GM23248 (cell line): ENCODE measurements at regions not wholly inside any gene's neighbourhood (a gene's known extent, or its start where the extent isn't known, plus 50 kb on each side); places are given as distances from the start of the nearest gene placed in this dataset.
"Not testable (repeated sequence)": the region's sequence is repeated elsewhere in the genome, so short reads cannot be mapped to it uniquely, and the experiment has no call there.

ENCODE experiments used
- DNase-seq: peaks from one replicate; pipeline ENCODE4 v3.0.0-alpha.2; 2015
- H2AFZ ChIP-seq: fragments of 200-600 bp; sonication (generic); 2 replicates; pipeline ENCODE4 v1.6.1; 2016; ENCODE audit warnings: antibody characterized with exemption
- H3F3A ChIP-seq: fragments of 200-600 bp; sonication (generic); 2 replicates; pipeline ENCODE4 v1.6.1; 2016; ENCODE audit warnings: mild to moderate bottlenecking, antibody characterized with exemption, mixed run types; ENCODE audit not compliant: insufficient read depth
- H3K27ac ChIP-seq: fragments of 200-600 bp; sonication (generic); 2 replicates; pipeline ENCODE4 v1.5.1; 2016; ENCODE audit warnings: mild to moderate bottlenecking
- H3K27me3 ChIP-seq: fragments of 200-600 bp; sonication (generic); replicated peaks from 2 replicates; pipeline ENCODE4 v1.6.1; 2016; ENCODE audit warnings: mild to moderate bottlenecking; ENCODE audit not compliant: insufficient read depth
- H3K36me3 ChIP-seq: fragments of 200-600 bp; sonication (generic); 2 replicates; pipeline ENCODE4 v1.6.1; 2016; ENCODE audit warnings: low read depth, mild to moderate bottlenecking
- H3K4me1 ChIP-seq: fragments of 200-600 bp; sonication (generic); 2 replicates; pipeline ENCODE4 v1.6.1; 2016; ENCODE audit warnings: mild to moderate bottlenecking; ENCODE audit not compliant: insufficient read depth
- H3K4me2 ChIP-seq: fragments of 200-600 bp; sonication (generic); one replicate; pipeline ENCODE4 v1.6.1; 2016; ENCODE audit warnings: mild to moderate bottlenecking; ENCODE audit not compliant: unreplicated experiment
- H3K4me3 ChIP-seq: fragments of 200-600 bp; sonication (generic); 2 replicates; pipeline ENCODE4 v1.5.1; 2016; ENCODE audit warnings: mild to moderate bottlenecking
- H3K79me2 ChIP-seq: fragments of 200-600 bp; sonication (generic); 2 replicates; pipeline ENCODE4 v1.6.1; 2016; ENCODE audit warnings: mild to moderate bottlenecking; ENCODE audit not compliant: insufficient read depth
- H3K9ac ChIP-seq: fragments of 200-600 bp; sonication (generic); 2 replicates; pipeline ENCODE4 v1.6.1; 2016; ENCODE audit warnings: mild to moderate bottlenecking
- H3K9me2 ChIP-seq: fragments of 200-600 bp; sonication (generic); 2 replicates; pipeline ENCODE4 v1.6.1; 2016; ENCODE audit warnings: mixed run types, mild to moderate bottlenecking, moderate library complexity; ENCODE audit not compliant: insufficient read depth
- H3K9me3 ChIP-seq: fragments of 200-600 bp; sonication (generic); one replicate; pipeline ENCODE4 v1.6.1; 2017; ENCODE audit warnings: low read depth
- H4K20me1 ChIP-seq: fragments of 200-600 bp; sonication (generic); 2 replicates; pipeline ENCODE4 v1.6.0; 2016; ENCODE audit not compliant: insufficient read depth
- EZH2 ChIP-seq: fragments of 200-600 bp; sonication (generic); IDR thresholded peaks from 2 replicates; pipeline ENCODE4 v1.6.1; 2018; ENCODE audit warnings: antibody characterized with exemption, mild to moderate bottlenecking; ENCODE audit not compliant: insufficient read depth, poor library complexity, severe bottlenecking
- EZH2phosphoT487 ChIP-seq: fragments of 200-600 bp; sonication (generic); IDR thresholded peaks from 2 replicates; pipeline ENCODE4 v1.6.1; 2018; ENCODE audit warnings: antibody characterized with exemption, moderate library complexity, mild to moderate bottlenecking, low read depth; ENCODE audit not compliant: insufficient read depth
- WGBS, 2 experiments: methylation state at CpG; one replicate each; pipeline ENCODE4 v1.1.6; 2015 to 2017; ENCODE audit warnings: low lambda C conversion rate in 2 of 2, low coverage in 1 of 2; ENCODE audit errors: missing lambda C conversion rate in 2 of 2; 5-methylcytosine and 5-hydroxymethylcytosine counted together
- in situ Hi-C: fragments of 300-500 bp; cut with MboI; formaldehyde crosslinking; loops from 2 replicates; pipeline ENCODE4 v1.15.0; 2020

GRCh38 chr6:6878887-6879585, 228.7 kb upstream of the RREB1 start:
- no peaks in the 10 kb centered on the region for H3K36me3 ChIP-seq
- no peaks in the 10 kb centered on the region for H3K9me2 ChIP-seq
- H4K20me1 ChIP-seq = no peaks in the 10 kb centered on the region
- no peaks in the 10 kb centered on the region for H3K27me3 ChIP-seq
- TF ChIP-seq EZH2phosphoT487 (no peak), EZH2 (no peak)
- no peaks in the 10 kb centered on the region for H3K9me3 ChIP-seq
- H3K4me3 ChIP-seq = no peak overlapping the region
- H3K4me1 ChIP-seq = peaks cover 18% of the 10 kb centered on the region
- H2AFZ ChIP-seq = no peak overlapping the region
- DNase-seq = no peak
- H3K4me2 ChIP-seq = peak overlapping the region; percentile 39
- WGBS, 2 experiments = 87% methylated on average over 7 of the region's 7 CpGs
- no peak overlapping the region for H3K9ac ChIP-seq
- in situ Hi-C loops = no loop called here
- no peaks in the 10 kb centered on the region for H3K79me2 ChIP-seq
- H3F3A ChIP-seq = peaks cover 18% of the 10 kb centered on the region
- H3K27ac ChIP-seq = no peak overlapping the region

- H3K4me3 ChIP-seq, H3K9ac ChIP-seq, H3K36me3 ChIP-seq, H3K27me3 ChIP-seq, H3K9me2 ChIP-seq, H4K20me1 ChIP-seq, in situ Hi-C loops, H3K9me3 ChIP-seq, H3K79me2 ChIP-seq, H2AFZ ChIP-seq, H3K27ac ChIP-seq: not testable (repeated sequence)
- Histone ChIP-seq H3K4me2 (peak overlapping the region; percentile 39), H3F3A (peaks cover 18% of the 10 kb centered on the region), H3K4me1 (peaks cover 18% of the 10 kb centered on the region)
- peak; percentile 50 for DNase-seq
- WGBS, 2 experiments = 47 to 49% methylated on average over 6 of the region's 6 CpGs
These were observed 228.2 kb upstream of the RREB1 start for GRCh38 chr6:6879586-6879974.

- Histone ChIP-seq H3K36me3 (no peaks in the 10 kb centered on the region), H3K27ac (no peak overlapping the region), H3F3A (peaks cover 18% of the 10 kb centered on the region), H3K4me2 (no peak overlapping the region), H3K79me2 (no peaks in the 10 kb centered on the region), H3K9ac (no peak overlapping the region), H4K20me1 (no peaks in the 10 kb centered on the region), H2AFZ (no peak overlapping the region), H3K27me3 (no peaks in the 10 kb centered on the region), H3K4me1 (peaks cover 12% of the 10 kb centered on the region), H3K9me3 (no peaks in the 10 kb centered on the region), H3K9me2 (no peaks in the 10 kb centered on the region), H3K4me3 (no peak overlapping the region)
- in situ Hi-C loops = no loop called here
- WGBS, 2 experiments = 79 to 81% methylated on average over 10 of the region's 10 CpGs
- DNase-seq = no peak
- no peak for TF ChIP-seq EZH2
These were observed 226.9 kb upstream of the RREB1 start for GRCh38 chr6:6880745-6881437.

GRCh38 chr6:6881438-6882225, 226.1 kb upstream of the RREB1 start:
- Histone ChIP-seq H3K9me2 (no peaks in the 10 kb centered on the region), H3K27ac (no peak overlapping the region), H3K4me1 (peaks cover 7% of the 10 kb centered on the region; the same call in 1 of the 2 replicates), H3K4me2 (no peak overlapping the region), H2AFZ (no peak overlapping the region), H3K9me3 (no peaks in the 10 kb centered on the region), H3K36me3 (no peaks in the 10 kb centered on the region), H3K9ac (no peak overlapping the region), H3F3A (peaks cover 11% of the 10 kb centered on the region; the same call in 1 of the 2 replicates), H3K4me3 (no peak overlapping the region), H3K79me2 (no peaks in the 10 kb centered on the region), H3K27me3 (no peaks in the 10 kb centered on the region), H4K20me1 (no peaks in the 10 kb centered on the region)
- TF ChIP-seq EZH2 (no peak), EZH2phosphoT487 (no peak)
- WGBS, 2 experiments = 45 to 47% methylated on average over 4 of the region's 4 CpGs
- in situ Hi-C loops = no loop called here
- no peak for DNase-seq
